HG03139 (cell line): ENCODE measurements at regions not wholly inside any gene's neighbourhood (a gene's known extent, or its start where the extent isn't known, plus 50 kb on each side); places are given as distances from the start of the nearest gene placed in this dataset.
"Not testable (repeated sequence)": the region's sequence is repeated elsewhere in the genome, so short reads cannot be mapped to it uniquely, and the experiment has no call there.

Source experiments
- ATAC-seq: cut with Tn5 transposase; IDR thresholded peaks from one replicate; pipeline ENCODE4 v1.9.1; 2021; ENCODE audit not compliant: unreplicated experiment

- no peak for ATAC-seq
Observed at GRCh38 chr6:51049288-51049982, 230.8 kb downstream of the TFAP2B start.

GRCh38 chr6:51049983-51050877, 231.6 kb downstream of the TFAP2B start:
- no peak for ATAC-seq

- ATAC-seq = not testable (repeated sequence)
Observed at GRCh38 chr6:51052716-51053115, 234.0 kb downstream of the TFAP2B start.

GRCh38 chr6:51055316-51055715, 236.6 kb downstream of the TFAP2B start:
- ATAC-seq = not testable (repeated sequence)

DNA sequence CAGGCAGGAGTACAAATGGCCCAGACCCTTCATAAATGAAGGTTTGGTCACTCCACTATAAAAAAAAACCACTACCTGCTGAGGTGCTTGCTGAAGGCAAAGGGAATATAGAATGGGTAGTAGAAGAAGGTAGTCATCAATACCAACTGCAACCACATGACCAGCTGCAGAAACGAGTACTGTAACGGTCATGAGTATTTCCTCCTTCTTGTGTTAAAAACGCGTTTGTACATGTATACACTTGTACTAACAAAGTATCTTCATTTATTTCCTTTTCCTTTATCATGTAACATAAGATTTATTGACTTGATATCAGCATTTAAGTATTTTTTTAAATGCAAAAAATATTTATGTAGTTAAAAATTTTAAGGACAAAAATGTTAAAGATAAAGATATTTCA, 238.6 kb downstream of the TFAP2B start:
- no peak for ATAC-seq

DNA sequence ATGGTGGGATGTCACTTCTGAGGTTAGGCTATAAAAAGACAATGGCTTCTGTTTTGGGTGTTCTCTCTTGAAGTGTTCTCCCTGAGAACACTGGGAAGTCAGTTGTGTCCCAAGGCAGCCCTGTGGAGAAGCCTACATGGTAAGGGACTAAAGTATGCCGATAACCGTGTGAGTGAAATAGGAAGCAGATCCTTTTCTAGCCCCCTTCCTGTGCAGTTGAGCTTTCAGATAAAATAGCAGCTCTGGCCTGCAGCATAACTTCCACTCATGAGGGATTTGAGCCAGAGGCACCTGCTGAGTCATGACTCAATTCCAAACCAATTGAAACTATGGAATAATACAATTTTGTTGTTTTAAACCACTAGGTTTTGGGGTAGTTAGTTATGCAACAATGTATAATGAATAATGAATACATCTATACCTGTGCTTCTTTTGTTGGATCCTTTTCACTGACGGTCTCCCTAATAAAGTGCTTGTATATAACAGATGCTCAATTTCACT, 241.6 kb downstream of the TFAP2B start:
- ATAC-seq = no peak

- no peak for ATAC-seq
Observed at GRCh38 chr6:51062166-51062722, 243.6 kb downstream of the TFAP2B start.

- ATAC-seq = no peak
Observed at GRCh38 chr6:51077821-51078518, 259.3 kb downstream of the TFAP2B start.

DNA sequence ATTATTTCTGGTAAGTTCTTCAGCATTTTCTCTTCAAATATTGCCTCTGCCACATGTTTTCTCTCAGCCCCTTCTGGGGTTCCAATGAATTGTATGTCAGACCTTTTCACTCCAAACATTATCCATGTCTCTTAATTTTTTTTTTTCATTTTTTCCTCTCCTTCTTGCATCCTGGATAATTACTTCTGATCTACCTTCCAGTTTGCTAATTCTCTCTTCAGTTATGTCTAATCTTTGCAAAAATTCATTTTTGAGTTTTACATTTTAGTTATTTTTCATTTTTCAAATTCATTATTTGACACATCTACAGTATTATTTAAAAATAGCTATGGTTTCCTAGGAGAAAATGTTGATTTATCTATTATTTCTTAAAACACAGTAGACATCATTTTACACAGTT, 271.7 kb downstream of the TFAP2B start:
- ATAC-seq = no peak

- no peak for ATAC-seq
Observed at GRCh38 chr6:51093871-51094270, 275.2 kb downstream of the TFAP2B start.

DNA sequence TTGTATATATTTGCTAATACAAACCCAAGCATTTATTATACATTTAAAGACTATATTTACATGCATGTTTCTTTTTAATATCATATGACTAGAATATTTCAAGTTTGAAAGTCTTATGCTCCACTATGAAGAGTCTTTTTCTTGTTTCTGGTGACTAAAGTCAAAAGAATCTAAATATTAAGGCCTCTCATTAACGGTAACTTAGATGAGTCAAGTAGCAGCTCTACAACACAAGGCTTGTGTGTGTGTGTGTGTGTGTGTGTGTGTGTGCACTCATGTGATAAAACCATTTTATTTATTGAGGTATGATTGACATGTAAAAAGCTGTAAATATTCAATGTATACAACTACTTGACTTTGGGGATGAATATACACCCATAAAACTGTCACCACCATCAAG, 275.6 kb downstream of the TFAP2B start:
- ATAC-seq = no peak

DNA sequence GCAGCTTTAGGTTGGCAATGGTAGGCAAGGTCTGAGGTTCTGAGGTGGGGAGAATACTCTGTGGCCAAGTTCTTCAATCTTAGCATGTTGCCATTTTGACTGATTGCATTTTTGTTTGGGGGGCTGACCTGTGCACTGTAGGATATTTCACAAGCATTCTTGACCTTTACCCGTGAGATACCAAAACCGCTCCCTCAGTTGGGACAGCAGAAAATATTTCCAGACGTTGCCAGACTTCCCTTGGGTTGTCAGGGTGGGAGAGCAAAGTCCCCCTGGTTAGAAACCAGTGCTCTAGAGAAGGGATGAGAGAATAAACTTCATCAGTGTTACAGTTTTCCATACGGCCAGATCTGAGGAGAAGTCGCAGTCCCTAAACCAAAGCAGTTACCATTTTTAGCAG, 279.6 kb downstream of the TFAP2B start:
- no peak for ATAC-seq

GRCh38 chr6:51098791-51099190, 280.1 kb downstream of the TFAP2B start:
- no peak for ATAC-seq

DNA sequence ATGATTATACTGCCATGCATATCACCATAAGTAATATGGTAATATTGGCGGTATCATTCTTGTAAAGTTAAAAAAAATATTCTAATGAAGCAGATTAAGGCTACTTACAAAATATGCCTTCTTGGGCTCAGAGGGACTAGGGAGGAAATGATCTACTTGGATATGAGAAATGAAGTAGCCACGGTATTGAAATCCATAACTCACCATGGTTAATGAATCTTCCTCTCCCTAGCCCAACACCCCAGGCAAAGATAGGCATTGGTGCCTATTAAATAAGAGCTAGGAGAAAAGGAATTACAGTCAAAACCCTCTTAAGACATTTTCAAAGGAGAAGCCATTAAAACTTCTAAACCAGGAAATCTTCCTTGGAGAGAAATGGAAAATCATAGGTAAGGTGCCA, 280.5 kb downstream of the TFAP2B start:
- no peak for ATAC-seq

- no peak for ATAC-seq
Observed at GRCh38 chr6:51105357-51105756, 286.7 kb downstream of the TFAP2B start.

DNA sequence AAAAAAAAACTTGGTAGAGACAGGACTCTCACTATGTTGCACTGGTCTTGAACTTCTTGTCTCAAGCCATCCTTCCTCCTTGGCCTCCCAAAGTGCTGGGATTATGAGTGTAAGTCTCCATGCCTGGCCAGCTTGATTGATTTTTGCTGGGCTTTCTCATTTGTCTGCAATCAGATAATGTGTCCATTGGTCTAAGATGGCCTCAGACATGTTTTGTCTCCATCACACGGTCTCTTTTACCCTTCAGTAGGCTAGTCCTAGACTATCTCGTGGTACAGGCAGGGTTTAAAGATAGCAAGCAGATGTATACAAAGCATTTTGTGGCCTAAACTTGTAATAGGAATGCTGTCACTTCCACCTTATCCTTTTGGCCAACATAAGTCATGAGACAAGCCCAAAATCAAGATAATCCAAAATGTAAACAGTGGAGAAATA, 289.1 kb downstream of the TFAP2B start:
- no peak for ATAC-seq

- ATAC-seq = no peak
Observed at GRCh38 chr6:51108563-51109234, 290.0 kb downstream of the TFAP2B start.

DNA sequence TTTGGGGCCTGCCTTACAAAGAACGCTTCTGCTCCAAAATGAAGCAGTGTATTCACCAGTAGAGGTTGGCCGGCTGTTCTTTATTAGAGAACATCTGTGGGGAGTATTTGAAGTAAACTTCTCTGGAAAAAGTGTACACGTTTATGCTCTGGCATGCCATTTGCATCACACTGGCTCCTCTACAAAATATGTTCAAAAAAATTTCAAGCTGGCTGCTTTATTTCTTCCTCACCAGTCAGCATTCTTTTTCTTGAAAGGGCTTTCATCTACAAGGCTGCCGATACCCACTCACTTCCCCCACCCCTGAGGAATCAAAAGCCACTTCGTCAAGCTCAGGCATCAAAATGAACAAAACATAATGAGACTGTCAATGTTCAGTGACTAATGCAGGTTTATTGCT, 294.1 kb downstream of the TFAP2B start:
- no peak for ATAC-seq

DNA sequence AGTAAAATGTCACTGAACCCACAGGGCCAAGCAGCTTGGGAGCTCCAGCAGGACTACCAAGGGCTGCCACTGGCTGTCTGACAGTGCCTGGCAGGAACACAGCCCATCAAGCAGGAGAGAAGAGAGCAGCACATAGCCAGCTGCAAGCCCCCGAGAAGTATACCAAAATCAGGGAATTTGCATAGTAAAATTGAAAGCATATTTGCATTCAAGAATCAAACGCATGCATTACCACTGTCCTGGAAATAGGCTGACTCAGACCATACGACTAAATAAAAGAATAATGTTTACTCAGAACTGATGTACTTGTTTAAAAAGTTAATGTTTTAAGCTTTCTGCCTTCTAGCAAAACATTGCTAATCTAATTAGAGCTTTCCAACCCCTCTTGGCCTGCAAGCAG, 298.1 kb downstream of the TFAP2B start:
- ATAC-seq = no peak

GRCh38 chr6:51118792-51119191, 300.1 kb downstream of the TFAP2B start:
- ATAC-seq = no peak

GRCh38 chr6:51120016-51120415, 301.3 kb downstream of the TFAP2B start:
- ATAC-seq = no peak
